ENCODE measurements at regions not wholly inside any gene's neighbourhood (a gene's known extent, or its start where the extent isn't known, plus 50 kb on each side); places are given as distances from the start of the nearest gene placed in this dataset.
A peak's percentile ranks its signal among the peaks of the same experiment; 100 is the strongest.
"Not testable (repeated sequence)": the region's sequence is repeated elsewhere in the genome, so short reads cannot be mapped to it uniquely, and the experiment has no call there.

DNA sequence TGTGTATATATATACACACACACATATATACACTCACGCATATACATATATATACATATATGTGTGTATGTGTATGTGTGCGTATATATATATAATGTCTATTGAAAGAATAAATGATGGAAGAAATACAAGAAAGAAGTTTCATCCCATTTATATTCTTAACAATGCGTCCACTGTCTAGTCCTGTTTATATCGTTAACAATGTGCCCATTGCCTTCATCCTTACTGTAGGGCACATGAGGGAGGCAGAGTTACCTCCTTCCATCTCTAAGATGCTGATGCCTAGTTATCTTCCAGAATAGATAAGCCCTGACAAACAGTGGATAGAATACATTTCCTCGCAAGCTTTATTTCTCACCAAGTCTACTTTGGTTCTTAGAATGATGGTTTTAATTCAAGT is 389.8 kb upstream of the SEMA6A start:
- DNase-seq, result no peak

DNA sequence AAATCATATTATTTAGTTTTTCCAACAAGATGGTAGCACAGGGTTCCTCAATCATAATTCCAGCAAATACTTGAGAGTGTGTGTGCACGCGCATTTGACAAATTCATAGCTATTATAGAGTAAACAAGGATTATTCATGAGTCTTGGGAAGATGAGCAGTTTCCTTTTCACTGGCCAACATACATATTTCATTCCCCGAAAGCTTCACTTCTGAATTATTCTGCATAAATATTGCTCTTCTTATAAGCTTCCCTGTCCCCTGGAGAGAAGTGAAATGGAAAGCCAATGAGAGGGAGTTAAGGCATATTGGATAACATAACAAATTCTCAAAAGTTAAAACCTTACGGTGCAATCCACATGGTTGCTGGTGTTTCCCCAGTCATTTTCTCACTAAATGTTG is 386.4 kb upstream of the SEMA6A start:
- peak in 1 of 3 donors; percentile 50 for DNase-seq

DNA sequence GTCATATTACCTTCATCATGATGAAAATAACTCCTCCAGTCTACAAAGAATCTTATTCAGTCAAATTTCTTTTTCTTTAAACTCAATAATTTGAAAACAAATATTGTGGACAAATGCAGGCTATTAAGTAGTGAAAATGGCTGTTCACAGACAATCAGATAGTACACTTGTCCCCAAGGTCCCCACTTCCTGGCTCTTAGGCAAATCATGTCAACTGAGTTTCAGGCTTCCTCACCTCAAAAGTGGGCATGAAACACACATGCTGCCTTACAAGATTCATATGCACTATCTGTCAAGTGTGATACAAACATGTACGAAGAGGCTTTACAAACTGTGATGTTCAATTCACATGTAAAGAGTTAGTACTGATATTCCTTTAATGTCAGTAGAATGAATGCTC is 385.2 kb upstream of the SEMA6A start:
- DNase-seq, result no peak

DNA sequence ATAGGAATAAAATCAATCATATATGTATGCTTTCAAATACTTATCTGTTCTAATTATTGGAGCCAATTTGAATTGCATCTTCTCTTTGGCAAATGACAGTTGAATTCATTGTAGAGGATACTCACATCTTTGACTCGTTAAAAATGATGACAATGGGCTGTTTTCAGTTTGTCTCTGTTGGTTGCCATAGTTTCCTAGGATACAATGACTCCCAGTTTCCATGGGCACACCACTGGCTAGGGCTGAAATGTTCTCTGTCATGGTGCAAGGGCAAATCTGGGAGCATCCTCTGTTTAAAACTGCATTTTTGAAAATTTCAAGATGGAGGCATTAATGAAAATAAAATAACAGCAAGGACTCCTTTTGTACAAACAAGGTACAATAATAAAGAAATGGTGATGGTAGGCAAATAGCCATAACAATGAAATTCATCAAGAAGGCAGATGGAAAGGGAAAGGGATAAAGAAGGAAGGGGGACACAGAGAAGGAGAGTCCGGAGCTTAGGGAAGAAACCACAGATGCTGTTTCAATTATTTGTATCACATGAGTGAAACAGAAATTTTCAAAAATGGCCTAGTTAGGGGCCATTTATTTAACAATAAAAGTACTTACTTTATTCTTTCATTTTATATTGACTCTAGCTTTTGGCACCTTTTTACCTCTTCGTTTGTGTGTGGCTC is 378.8 kb upstream of the SEMA6A start:
- no peak for DNase-seq

DNA sequence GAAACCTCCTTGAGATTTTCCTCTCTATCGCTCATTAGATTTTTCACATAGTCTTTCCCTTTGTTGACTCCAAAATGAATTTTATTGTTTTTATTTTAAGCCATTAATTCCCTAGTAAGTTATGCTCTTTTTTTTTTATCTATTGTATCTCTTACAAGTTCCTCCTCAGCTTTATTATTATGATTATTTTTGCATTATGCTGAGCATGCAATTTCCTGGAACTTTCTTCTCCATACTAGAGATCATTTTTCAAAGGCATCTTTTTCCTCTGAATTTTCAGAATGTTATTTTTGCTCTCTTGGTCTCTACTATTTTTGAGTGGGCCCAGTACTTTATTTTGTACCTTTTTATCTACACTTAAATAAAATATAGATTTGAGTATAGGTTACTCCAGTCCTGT is 376.6 kb upstream of the SEMA6A start:
- no peak for DNase-seq

DNA sequence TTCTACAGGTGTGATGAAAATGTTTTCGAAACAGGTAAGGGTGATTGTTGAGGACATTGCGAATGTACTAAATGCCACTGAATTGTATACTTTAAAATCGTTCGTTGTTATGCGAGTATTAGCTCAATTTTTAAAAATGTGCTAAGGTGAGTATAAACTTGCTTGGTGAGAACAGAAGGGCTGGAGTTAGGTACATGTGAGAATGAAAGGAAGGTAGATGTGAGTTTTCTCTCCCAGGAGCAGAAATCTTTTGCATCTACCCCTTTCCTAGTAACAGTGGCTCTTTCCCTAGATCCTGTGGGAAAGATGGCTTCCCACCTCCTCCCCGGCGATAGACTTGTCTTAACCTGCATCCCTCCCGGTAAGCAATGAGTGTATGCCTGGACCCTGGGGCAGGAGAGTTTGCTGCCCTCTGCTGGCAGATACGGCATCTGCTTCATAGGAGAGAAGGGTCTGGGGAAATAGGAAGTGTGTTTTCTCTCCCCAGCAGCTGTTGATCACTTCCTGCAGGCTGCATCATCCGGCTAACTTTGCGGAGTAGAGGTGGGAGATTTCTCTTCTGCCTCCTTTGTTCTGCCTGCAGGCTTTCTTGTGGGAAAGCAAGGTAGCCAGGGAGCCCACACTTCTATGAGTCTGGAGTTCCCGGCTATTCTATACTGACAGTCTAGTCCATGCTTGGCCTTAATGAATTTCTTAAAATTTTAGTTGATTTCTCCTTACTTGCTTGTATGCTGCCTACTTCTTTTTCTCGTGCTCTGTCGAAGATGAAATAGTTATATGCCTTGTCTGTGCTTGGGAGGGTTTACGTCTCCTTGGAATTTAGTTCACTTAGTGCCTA is 373.3 kb upstream of the SEMA6A start:
- DNase-seq, result no peak

DNA sequence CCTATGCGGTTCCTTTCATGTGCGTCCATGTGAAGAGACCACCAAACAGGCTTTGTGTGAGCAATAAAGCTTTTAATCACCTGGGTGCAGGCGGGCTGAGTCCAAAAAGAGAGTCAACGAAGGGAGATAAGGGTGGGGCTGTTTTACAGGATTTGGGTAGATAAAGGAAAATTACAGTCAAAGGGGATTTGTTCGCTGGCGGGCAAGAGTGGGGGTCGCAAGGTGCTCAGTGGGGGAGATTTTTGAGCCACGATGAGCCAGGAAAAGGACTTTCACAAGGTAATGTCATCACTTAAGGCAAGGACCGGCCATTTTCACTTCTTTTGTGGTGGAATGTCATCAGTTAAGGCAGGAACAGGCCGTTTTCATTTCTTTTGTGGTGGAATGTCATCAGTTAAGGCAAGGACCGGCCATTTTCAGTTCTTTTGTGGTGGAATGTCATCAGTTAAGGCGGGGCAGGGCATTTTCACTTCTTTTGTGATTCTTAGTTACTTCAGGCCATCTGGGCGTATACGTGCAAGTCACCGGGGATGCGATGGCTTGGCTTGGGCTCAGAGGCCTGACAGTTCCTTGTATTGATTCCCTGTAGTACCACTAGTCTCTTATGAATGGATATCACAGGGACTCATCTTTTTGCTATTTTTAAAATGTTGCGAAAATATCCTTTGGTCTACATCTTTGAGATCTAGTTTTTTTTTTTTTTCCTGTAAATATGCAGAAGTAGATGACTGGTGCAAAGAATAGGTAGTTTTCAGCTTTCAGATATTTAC is 371.2 kb upstream of the SEMA6A start:
- DNase-seq, result not testable (repeated sequence)

DNA sequence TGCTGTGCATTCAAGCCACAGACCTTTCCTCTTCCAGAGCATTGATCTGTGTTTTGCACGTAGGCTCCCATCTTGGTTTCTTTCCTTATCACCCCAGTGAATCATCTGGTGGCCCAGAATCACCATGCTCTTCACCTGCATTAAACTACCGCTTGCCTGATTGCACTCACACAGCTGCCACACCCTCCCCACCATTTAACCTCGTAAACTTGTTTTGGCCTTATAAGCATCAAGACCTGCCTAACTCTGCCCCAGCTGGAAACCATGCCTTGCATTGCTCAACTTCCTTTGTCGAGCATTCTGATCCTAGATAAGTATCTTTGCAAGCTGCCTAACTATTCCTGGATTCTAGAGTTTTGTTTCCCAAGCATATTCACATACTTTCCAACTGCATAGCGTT is 369.6 kb upstream of the SEMA6A start:
- no peak for DNase-seq

DNA sequence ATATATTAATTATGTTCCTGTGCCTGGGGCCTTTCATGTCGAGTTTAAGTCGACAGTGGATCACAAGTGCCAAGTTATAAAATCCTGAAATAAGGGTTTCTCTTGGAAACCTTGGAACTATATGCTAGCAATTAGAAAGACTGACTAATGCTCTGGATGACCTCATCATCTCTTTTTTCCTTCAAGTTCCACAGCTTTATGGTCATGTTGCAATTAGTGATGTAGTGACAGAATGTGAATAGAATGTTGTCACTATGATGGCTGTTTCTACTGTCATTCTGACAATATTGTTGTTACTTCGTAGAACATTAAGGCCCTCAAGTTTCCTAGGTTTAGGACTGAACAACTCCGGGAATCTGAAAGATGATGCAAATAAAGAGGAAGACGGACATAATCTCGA is 368.0 kb upstream of the SEMA6A start:
- DNase-seq, result no peak

DNA sequence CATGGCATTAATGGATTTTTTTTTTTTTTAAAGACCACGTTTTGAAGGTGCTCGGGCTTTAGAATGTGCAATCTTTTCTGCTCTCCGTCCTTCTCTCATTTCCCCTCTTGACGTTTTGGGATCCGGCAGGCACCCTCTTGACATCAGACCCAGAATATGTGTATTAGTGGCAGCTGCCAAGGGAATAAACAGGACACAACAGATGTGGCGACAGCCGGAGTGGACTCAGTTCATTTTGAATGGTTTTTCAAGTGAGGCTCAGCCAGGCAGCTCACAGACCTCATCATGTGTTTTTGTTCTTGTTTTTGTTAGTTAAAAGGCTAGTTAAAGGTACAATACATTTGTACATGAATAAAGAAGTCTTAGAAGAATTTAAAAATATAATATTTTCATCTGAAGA is 365.0 kb upstream of the SEMA6A start:
- peak; percentile 20 to 57 (median 53) for DNase-seq

DNA sequence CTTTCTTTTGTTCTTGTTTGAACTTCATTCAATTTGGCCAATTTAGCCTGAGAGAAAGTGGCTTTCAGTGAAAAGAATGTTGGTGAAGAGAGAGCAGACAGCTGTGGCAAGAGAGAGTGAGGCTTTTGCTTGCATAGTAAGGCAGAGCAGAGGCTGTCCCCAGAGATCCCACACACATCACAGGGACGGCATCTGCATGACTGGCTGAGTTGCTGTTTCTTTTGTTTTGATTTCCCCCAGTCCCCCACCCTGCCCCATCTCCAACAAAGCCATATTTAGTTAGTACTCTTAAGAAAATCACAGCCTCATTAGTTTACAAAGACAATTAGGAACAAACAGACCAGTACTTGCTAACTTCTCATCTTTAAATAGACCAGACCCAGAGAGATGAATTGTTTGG is 363.9 kb upstream of the SEMA6A start:
- DNase-seq, result peak in 2 of 3 donors; percentile 23 to 61

DNA sequence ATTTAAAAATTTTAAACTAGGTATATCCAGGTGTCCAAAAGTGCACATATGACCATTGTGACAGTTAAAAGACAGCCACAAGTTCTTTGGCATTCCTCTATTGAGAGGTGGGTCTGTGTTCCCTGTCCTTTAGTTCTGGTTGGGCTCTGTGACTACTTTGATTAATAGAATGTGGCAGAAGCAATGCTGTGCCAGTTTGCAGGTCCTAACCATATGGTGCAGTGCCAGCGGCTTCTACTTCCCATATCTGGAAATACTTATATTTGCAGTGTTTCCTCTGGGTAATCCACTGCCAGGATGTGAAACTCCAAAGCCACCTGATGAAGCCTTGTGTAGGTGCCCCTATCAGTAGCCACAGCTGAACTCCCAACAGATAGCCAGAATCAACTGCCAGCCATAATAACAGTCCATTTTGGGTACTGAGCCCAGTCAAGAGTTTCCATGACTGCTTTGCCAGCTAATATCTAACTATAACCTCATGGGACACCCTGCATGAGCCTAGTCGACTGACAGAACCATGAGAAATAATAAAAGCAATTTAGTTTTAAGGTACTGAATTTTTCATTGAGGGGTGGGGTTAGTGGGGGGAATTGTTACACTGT is 361.0 kb upstream of the SEMA6A start:
- no peak for DNase-seq

DNA sequence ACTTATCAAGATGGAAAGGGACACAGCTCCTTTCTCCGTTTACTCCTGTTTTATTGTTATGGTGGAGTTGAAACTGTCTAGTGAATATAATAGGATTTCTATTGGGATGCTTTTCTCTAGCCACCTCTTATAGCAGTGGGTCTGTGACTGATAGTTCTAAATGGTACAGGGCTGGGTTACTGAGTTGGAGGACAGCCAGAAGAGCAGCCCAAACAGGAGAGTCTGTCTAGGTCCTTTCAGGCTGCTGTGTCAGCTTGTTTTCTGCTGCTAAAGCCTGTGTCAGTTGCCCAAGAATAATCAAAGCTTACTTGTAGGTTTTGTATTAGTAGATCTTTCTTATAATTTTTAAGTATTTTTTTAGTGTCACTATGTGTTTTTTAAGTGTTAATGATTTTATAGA is 356.0 kb upstream of the SEMA6A start:
- no peak for DNase-seq

DNA sequence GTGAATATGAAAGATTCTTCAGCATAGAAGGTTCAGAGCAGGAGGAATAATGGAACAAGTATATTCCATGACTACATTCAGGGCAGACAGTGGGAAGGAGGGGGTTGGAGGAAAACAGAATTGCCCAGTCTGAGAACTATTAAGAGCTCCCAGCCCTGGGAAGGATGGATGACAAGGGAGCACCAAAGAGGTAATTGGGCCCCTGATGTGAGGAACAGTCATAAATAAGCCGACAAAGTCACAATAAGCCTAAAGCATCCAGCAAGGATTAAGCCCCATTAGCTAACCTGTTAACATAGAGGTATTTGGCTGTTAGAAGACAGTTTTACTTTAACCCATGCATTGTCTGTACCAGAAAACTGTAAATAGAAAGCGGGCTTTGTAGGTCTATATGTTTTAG is 348.7 kb upstream of the SEMA6A start:
- DNase-seq, result no peak

DNA sequence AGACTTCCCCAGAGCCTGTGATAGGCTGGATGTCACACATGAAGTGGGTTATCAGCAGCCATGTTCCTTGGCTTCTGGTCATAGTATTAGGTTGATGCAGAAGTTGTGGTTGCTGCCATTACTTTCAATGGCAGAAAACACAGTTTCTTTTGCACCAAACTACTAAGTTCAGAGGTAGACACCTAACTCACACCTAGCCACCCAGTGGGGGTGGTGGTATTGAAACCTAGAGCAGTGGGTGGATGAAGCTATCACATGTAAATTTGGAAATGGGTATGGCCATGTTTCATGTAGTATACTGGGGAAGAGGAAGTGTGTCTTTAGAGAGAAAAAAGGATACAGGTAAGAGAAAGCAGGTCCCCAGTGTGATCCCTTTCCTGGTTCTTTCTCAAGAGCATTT is 347.9 kb upstream of the SEMA6A start:
- no peak for DNase-seq

DNA sequence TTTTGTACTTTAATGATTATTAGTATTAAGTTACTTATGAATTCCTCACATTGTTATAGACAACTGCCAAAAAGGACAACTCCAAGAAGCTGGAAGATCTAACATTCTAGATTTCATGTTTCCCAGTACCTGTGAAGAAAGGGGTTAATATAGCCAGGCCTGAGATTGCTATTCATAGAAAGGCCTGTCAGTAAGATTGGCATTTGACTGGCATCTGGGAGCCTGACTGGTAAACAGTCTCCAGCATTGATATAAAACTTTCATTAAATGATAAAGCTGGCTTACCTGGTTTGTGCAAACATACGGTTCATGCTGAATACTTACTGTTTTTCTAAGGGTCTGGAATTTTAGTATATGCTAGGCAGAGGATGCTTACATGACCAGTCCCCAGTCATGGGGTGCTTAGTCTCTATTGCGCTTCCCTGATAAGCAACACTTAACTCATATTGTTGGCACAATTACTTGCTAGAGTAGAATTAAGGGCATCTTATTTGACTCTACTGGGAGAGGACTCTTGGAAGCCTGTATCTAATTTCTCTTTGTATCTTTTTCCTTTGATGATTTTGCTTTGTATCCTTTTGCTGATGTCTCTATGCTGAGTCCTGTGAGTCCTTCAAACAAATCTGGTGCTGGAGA is 340.4 kb upstream of the SEMA6A start:
- no peak for DNase-seq

DNA sequence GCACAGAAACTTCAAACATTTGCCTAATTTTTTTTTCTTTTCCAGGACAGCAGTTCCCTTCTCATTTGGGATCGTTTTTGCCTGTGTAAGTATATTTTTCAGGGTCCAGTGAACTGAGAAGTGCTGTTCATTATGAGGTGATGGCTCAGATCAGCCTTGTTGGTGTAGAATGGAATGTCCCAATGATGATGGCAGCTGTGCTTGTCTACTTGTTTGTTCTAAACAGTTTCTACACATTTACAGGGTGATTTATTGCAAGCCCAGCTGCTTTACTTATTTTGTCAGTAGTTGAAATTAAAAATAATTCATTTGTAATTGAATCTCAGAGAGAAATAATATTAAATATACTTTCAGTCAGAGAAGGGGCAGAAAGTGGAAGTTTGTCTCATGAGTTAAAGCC is 337.6 kb upstream of the SEMA6A start:
- peak in 1 of 3 donors; percentile 20 for DNase-seq

DNA sequence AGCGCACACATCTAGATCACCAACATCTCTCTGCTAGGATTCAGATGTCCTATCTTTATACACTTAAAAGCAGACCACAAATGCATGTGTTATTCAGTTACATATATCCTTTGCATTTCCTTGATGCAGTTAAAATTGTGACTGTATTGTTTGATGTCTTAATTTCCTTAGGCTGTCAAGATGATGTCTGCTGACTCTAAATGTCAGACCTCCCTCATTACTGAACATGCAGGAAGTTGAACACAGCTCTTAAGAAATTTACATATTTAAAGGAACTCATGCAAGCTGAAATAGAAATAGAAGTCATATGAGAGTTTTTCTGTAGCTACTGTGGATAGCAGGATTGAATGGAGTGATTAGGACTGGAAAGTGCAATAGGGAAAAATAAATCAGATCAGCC is 336.5 kb upstream of the SEMA6A start:
- DNase-seq, result no peak

DNA sequence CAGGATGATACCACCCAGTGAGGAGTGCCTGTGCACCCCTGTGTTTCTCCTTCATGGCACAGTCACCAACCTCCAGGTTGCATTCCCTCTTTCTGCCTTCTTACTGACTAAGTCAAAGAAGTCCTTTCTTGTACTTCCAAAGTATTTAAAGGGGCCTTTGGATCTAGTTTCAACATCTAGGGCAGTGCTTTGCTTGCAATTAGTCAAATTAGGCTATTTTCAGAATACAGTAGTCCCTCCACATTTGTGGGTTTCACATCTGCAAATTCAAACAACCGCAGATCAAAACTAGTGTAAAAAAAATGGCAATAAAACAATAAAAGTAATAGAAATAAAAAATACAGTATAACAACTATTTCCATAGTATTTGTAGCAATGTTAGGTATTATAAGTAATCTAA is 333.9 kb upstream of the SEMA6A start:
- DNase-seq, result no peak

DNA sequence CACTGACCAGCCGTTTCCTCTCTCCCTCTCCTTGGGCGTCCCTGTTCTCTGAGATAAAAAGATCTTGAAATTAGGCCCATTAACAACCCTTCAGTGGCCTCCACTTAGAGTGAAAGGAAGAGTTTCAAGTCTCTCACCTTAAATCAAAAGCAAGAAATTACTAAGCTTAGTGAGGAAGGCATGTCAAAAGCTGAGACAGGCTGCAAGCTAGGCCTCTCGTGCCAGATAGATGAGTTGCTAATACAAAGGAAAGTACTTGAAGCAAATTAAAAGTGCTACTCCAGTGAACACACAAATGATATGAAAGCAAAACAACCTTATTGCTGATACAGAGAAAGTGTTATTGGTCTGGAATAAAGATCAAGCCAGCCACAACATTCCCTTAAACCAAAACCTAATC is 331.3 kb upstream of the SEMA6A start:
- DNase-seq, result no peak

DNA sequence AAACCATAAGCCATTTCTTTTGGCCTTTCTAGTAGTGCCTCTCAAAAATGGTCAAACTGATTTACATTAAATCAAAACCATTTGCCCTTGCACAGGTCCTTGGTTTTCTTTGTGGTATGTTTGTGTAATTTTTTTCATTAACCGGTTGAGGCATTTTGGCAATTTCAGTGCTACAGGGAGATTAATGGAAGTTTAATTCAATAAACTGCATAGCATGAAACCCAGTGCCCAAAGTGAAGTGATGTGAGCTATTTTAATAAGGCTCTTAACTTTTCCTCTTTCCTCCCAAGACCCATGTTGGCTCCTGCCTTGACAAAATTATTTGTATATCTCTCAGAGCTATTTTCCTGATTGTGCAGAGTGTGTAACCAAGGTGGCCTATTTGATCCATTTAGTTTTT is 326.2 kb upstream of the SEMA6A start:
- no peak for DNase-seq

DNA sequence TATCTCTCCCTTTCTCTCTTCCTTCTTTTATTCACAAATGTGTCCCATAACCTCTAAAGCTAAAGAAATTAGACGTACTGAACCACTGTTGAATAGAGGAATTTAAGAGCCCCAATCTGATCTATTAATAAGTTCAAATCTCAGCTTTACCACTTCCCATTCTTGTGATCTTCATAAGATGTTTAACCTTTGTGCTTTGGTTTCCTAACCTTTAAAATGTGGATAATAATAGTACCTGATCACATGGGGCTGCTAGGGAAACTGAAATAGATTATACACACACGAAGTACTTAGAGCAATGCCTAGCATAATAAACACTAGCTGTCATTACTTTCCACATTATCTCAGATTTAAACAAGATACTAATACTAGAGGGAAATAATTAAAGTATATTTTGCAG is 324.3 kb upstream of the SEMA6A start:
- DNase-seq, result no peak
